SU-DHL-6 (cell line): ENCODE measurements at regions not wholly inside any gene's neighbourhood (a gene's known extent, or its start where the extent isn't known, plus 50 kb on each side); places are given as distances from the start of the nearest gene placed in this dataset.

Source experiments
- H2AFZ ChIP-seq: fragments of 200-600 bp; sonication (generic); 2 replicates; pipeline ENCODE4 v1.6.1; 2014; ENCODE audit warnings: low read depth, mild to moderate bottlenecking, moderate library complexity, mixed read lengths, antibody characterized with exemption, low read length; ENCODE audit not compliant: severe bottlenecking
- H3F3A ChIP-seq: fragments of 200-600 bp; shearing (Covaris generic); 2 replicates; pipeline ENCODE4 v1.6.0; 2016; ENCODE audit warnings: antibody characterized with exemption, mild to moderate bottlenecking; ENCODE audit not compliant: insufficient read depth
- H3K27ac ChIP-seq: fragments of 200-600 bp; sonication (generic); 2 replicates; pipeline ENCODE4 v1.5.1; 2016; ENCODE audit warnings: low read depth, mild to moderate bottlenecking, low read length, moderate library complexity, mixed read lengths
- H3K27me3 ChIP-seq: fragments of 200-600 bp; sonication (generic), shearing (Covaris generic); 2 replicates; pipeline ENCODE4 v1.6.0; 2014; ENCODE audit warnings: mild to moderate bottlenecking, low read length
- H3K36me3 ChIP-seq: fragments of 200-600 bp; sonication (generic); 2 replicates; pipeline ENCODE4 v1.6.1; 2014; ENCODE audit warnings: mild to moderate bottlenecking, low read length, mixed read lengths
- H3K4me2 ChIP-seq: fragments of 300-600, 200-600 bp; shearing (Covaris generic), sonication (generic); 2 replicates; pipeline ENCODE4 v1.6.0; 2014; ENCODE audit warnings: low read length, low read depth, mild to moderate bottlenecking; ENCODE audit not compliant: poor library complexity, severe bottlenecking
- H3K4me3 ChIP-seq: fragments of 200-600 bp; sonication (generic); 2 replicates; pipeline ENCODE4 v1.5.1; 2014; ENCODE audit warnings: antibody characterized with exemption, low read length, mild to moderate bottlenecking, mixed read lengths; ENCODE audit not compliant: insufficient read depth, poor library complexity, severe bottlenecking
- H3K79me2 ChIP-seq: fragments of 200-600 bp; sonication (generic); 2 replicates; pipeline ENCODE4 v1.6.1; 2014; ENCODE audit warnings: mild to moderate bottlenecking, low read length, moderate library complexity; ENCODE audit not compliant: insufficient read depth
- H3K9ac ChIP-seq: fragments of 200-600 bp; sonication (generic); 2 replicates; pipeline ENCODE4 v1.7.0; 2014; ENCODE audit warnings: mild to moderate bottlenecking, low read length
- H3K9me2 ChIP-seq: fragments of 200-600 bp; sonication (generic); replicated peaks from 2 replicates; pipeline ENCODE4 v1.6.1; 2014; ENCODE audit warnings: low read length; ENCODE audit not compliant: insufficient read depth
- H3K9me3 ChIP-seq: fragments of 200-600 bp; sonication (generic); 2 replicates; pipeline ENCODE4 v1.6.1; 2014; ENCODE audit warnings: low read length, mixed read lengths; ENCODE audit not compliant: insufficient read depth
- H4K20me1 ChIP-seq: fragments of 200-600 bp; sonication (generic); 2 replicates; pipeline ENCODE4 v1.6.1; 2014; ENCODE audit warnings: low read depth, mild to moderate bottlenecking, antibody characterized with exemption, low read length, moderate library complexity, mixed read lengths
- EZH2phosphoT487 ChIP-seq: fragments of 200-600 bp; sonication (generic), shearing (Covaris generic); conservative IDR thresholded peaks from 2 replicates; pipeline ENCODE4 v1.6.1; 2018; ENCODE audit warnings: mild to moderate bottlenecking, antibody characterized with exemption, low read length, moderate library complexity, mixed read lengths
- TF ChIP-seq, protein P1 (sequence below): fragments of 200-600 bp; sonication (generic); IDR thresholded peaks from one replicate; pipeline ENCODE4 v1.5.1; 2017; ENCODE audit warnings: antibody characterized with exemption, mild to moderate bottlenecking, low read length, moderate library complexity; ENCODE audit not compliant: insufficient read depth, poor library complexity, severe bottlenecking

DNA sequence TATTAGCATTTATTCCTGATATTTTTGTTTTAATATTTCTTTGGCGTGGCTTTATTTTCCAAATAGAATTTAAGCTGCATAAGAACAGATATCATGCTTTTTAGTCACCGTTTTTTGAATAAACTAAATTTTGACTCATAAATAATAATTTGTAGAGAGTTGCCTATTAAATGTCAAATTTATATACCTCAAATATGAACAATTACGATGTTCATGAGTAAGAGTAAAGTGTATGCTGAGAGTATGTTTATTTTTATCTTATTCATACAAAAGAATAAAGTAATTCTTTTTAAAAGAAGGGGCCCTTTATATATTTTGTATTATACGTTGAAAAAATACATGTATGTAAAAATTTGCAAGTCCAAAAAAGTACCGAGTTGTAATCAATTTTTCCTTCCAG lies 126.5 kb upstream of the NRIP1 start:
- H2AFZ ChIP-seq, result no peak overlapping the region
- H3K9me3 ChIP-seq, result no peaks in the 10 kb centered on the region; the same call in 1 of the 2 replicates
- H3K9ac ChIP-seq, result no peak overlapping the region
- no peaks in the 10 kb centered on the region for H3K36me3 ChIP-seq
- H4K20me1 ChIP-seq, result no peaks in the 10 kb centered on the region
- H3K4me3 ChIP-seq, result no peak overlapping the region
- no peaks in the 10 kb centered on the region for H3F3A ChIP-seq
- TF ChIP-seq, protein P1, sequence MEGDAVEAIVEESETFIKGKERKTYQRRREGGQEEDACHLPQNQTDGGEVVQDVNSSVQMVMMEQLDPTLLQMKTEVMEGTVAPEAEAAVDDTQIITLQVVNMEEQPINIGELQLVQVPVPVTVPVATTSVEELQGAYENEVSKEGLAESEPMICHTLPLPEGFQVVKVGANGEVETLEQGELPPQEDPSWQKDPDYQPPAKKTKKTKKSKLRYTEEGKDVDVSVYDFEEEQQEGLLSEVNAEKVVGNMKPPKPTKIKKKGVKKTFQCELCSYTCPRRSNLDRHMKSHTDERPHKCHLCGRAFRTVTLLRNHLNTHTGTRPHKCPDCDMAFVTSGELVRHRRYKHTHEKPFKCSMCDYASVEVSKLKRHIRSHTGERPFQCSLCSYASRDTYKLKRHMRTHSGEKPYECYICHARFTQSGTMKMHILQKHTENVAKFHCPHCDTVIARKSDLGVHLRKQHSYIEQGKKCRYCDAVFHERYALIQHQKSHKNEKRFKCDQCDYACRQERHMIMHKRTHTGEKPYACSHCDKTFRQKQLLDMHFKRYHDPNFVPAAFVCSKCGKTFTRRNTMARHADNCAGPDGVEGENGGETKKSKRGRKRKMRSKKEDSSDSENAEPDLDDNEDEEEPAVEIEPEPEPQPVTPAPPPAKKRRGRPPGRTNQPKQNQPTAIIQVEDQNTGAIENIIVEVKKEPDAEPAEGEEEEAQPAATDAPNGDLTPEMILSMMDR, result no peak
- no peak for TF ChIP-seq EZH2phosphoT487
- no peaks in the 10 kb centered on the region for H3K9me2 ChIP-seq
- no peaks in the 10 kb centered on the region for H3K79me2 ChIP-seq
- no peak overlapping the region for H3K27ac ChIP-seq
- H3K27me3 ChIP-seq, result no peaks in the 10 kb centered on the region
- H3K4me2 ChIP-seq, result no peak overlapping the region

DNA sequence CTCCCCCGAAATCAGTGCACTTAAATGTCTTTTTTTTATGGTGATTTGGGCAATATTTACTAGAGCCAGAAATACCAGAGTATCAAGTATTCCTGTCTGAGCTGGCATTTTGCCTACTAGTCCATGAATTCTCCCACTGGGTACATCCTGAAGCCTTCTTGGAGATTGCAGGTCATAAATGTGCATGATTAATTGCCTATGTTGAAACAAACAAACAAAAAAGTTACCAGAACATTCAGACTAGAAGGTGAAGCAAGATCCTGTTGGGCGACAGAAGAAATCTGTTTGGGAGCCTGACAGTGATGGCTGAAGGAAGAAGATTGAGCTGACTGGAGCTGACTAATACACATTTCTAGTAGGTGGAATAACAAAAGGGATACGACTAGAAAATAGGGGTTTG lies 127.4 kb upstream of the NRIP1 start:
- Histone ChIP-seq H3K27ac (no peak overlapping the region), H3K36me3 (no peaks in the 10 kb centered on the region), H3K27me3 (no peaks in the 10 kb centered on the region), H3F3A (no peaks in the 10 kb centered on the region), H3K4me3 (no peak overlapping the region), H3K4me2 (no peak overlapping the region), H3K9me2 (no peaks in the 10 kb centered on the region), H2AFZ (no peak overlapping the region), H3K9me3 (no peaks in the 10 kb centered on the region; the same call in 1 of the 2 replicates), H3K9ac (no peak overlapping the region), H4K20me1 (no peaks in the 10 kb centered on the region), H3K79me2 (no peaks in the 10 kb centered on the region)
- TF ChIP-seq EZH2phosphoT487, result no peak
- TF ChIP-seq, protein P1, result no peak

DNA sequence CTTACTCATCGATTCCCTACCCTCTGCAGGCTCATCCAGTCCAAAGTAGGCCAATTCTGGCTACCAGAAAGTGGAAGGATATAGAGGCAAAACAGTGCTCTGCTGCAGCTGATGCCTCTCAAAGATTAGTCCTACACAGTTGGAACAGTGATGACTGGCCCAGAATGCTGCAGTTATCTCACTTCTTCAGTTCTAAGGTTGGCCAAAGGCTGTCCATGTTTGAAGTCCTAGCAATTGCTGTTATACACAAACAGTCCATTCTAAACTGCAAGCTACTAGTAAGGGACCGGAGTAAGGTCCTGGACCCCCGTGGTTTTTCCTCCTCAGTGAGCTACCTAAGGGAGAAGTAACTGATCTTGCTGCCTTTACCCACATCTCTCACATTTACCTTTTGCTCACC lies 129.1 kb upstream of the NRIP1 start:
- TF ChIP-seq, protein P1, result no peak
- TF ChIP-seq EZH2phosphoT487, result no peak
- Histone ChIP-seq H3K27ac (no peak overlapping the region), H4K20me1 (no peaks in the 10 kb centered on the region)

More for the DNA sequence above, 129.1 kb upstream of the NRIP1 start:
- H3K4me3 ChIP-seq, result no peak overlapping the region
- H3K27me3 ChIP-seq, result no peaks in the 10 kb centered on the region
- H3K36me3 ChIP-seq, result no peaks in the 10 kb centered on the region
- H3K79me2 ChIP-seq, result no peaks in the 10 kb centered on the region
- H3K9me3 ChIP-seq, result no peaks in the 10 kb centered on the region
- no peaks in the 10 kb centered on the region for H3K9me2 ChIP-seq
- no peak overlapping the region for H3K9ac ChIP-seq
- no peak overlapping the region for H2AFZ ChIP-seq
- H3K4me2 ChIP-seq, result no peak overlapping the region
- H3F3A ChIP-seq, result no peaks in the 10 kb centered on the region
